Medulla oblongata (tissue), 1 donor: ENCODE measurements at regions not wholly inside any gene's neighbourhood (a gene's known extent, or its start where the extent isn't known, plus 50 kb on each side); places are given as distances from the start of the nearest gene placed in this dataset.

Experiments
- DNase-seq: peaks from one replicate; pipeline ENCODE4 v3.0.0-alpha.2; 2015; ENCODE audit errors: extremely low spot score

- DNase-seq: no peak
These were observed 434.6 kb downstream of the ADAMTS20 start for GRCh38 chr12:43117226-43117930.

GRCh38 chr12:43115441-43116160 is 436.4 kb downstream of the ADAMTS20 start:
- DNase-seq: no peak

- DNase-seq: no peak
These were observed 437.7 kb downstream of the ADAMTS20 start for GRCh38 chr12:43114316-43114715.

- no peak for DNase-seq
These were observed 438.4 kb downstream of the ADAMTS20 start for GRCh38 chr12:43113616-43114015.

GRCh38 chr12:43113135-43113534 is 438.9 kb downstream of the ADAMTS20 start:
- no peak for DNase-seq

- DNase-seq: no peak
These were observed 439.7 kb downstream of the ADAMTS20 start for GRCh38 chr12:43112101-43112920.

GRCh38 chr12:43111608-43112007 is 440.4 kb downstream of the ADAMTS20 start:
- DNase-seq: no peak

GRCh38 chr12:43109631-43110345 is 442.2 kb downstream of the ADAMTS20 start:
- no peak for DNase-seq

GRCh38 chr12:43108656-43109055 is 443.3 kb downstream of the ADAMTS20 start:
- DNase-seq: no peak

GRCh38 chr12:43107026-43107775 is 444.8 kb downstream of the ADAMTS20 start:
- DNase-seq: no peak

GRCh38 chr12:43106355-43106754 is 445.6 kb downstream of the ADAMTS20 start:
- no peak for DNase-seq

GRCh38 chr12:43105426-43105981 is 446.5 kb downstream of the ADAMTS20 start:
- DNase-seq: no peak

GRCh38 chr12:43104494-43104893 is 447.5 kb downstream of the ADAMTS20 start:
- DNase-seq: no peak

GRCh38 chr12:43103866-43104265 is 448.1 kb downstream of the ADAMTS20 start:
- no peak for DNase-seq

- DNase-seq: no peak
These were observed 449.3 kb downstream of the ADAMTS20 start for GRCh38 chr12:43102546-43103264.

GRCh38 chr12:43100231-43100630 is 451.8 kb downstream of the ADAMTS20 start:
- DNase-seq: no peak

GRCh38 chr12:43099691-43100163 is 452.3 kb downstream of the ADAMTS20 start:
- no peak for DNase-seq

- no peak for DNase-seq
These were observed 453.0 kb downstream of the ADAMTS20 start for GRCh38 chr12:43098766-43099550.

- DNase-seq: no peak
These were observed 453.9 kb downstream of the ADAMTS20 start for GRCh38 chr12:43098071-43098470.
